HCT116 (cell line): ENCODE measurements at regions not wholly inside any gene's neighbourhood (a gene's known extent, or its start where the extent isn't known, plus 50 kb on each side); places are given as distances from the start of the nearest gene placed in this dataset.

Source experiments
- ATAC-seq: fragments of 200-7000 bp; cut with Tn5 transposase; 2 replicates; pipeline ENCODE4 v1.9.1; 2020; ENCODE audit warnings: mild to moderate bottlenecking, moderate library complexity
- BruUV-seq: library from RNA; stranded (reverse); fragments of 400-500 nt; replicated peaks from 2 replicates; lab custom pipeline; 2021; lab: Mats Ljungman, UMichigan
- CTCF ChIA-PET: fragments of 300-600 bp; sonication (Branson Sonifier 250); formaldehyde crosslinking; loops from one replicate; lab custom pipeline; 2021; ENCODE audit warnings: antibody characterized with exemption; lab: Charles Lee
- POLR2A ChIA-PET: fragments of 300-600, 350-600 bp; sonication (Branson Sonifier 250); formaldehyde crosslinking; loops from one replicate; lab custom pipeline; 2021; ENCODE audit warnings: antibody characterized with exemption; lab: Charles Lee
- RAD21 ChIA-PET, 2 experiments: fragments of 300-600 bp; sonication (Branson Sonifier 250); formaldehyde crosslinking; loops; one replicate each; lab custom pipeline; 2023; ENCODE audit warnings: low total read pairs in 2 of 2; ENCODE audit not compliant: uncharacterized antibody in 2 of 2, unreplicated experiment in 2 of 2, low non-redundant PET in 1 of 2; lab: Charles Lee
- DNase-seq: peaks from one replicate; pipeline ENCODE4 v3.0.0-alpha.2; 2010; ENCODE audit warnings: low read depth, low spot score
- H2AFZ ChIP-seq: fragments of 200-600 bp; shearing (Covaris generic), sonication (generic); 2 replicates; pipeline ENCODE4 v1.6.1; 2017; ENCODE audit warnings: low read depth, mixed run types, mixed read lengths, antibody characterized with exemption, low read length; ENCODE audit not compliant: poor library complexity, severe bottlenecking
- H3K27ac ChIP-seq: 2 replicates; pipeline ENCODE4 v1.5.1; 2012; ENCODE audit warnings: low read depth, low read length
- H3K27me3 ChIP-seq: fragments of 200-600 bp; sonication (generic); 2 replicates; pipeline ENCODE4 v1.6.1; 2016; ENCODE audit warnings: mixed run types, low read length, mixed read lengths; ENCODE audit not compliant: insufficient read depth
- H3K36me3 ChIP-seq, 2 experiments: fragments of 200-500 bp in 1 of 2; fragments of 200-600 bp in 1 of 2; sonication (Bioruptor generic) in 1 of 2; sonication (generic) in 1 of 2; 2 replicates each; pipeline versions ENCODE4 v1.5.1 to v1.6.1; 2014 to 2016; ENCODE audit warnings: low read length in 2 of 2, inconsistent platforms in 1 of 2, mixed read lengths in 1 of 2, mixed run types in 1 of 2; ENCODE audit not compliant: insufficient read depth in 2 of 2, control insufficient read depth in 1 of 2
- H3K4me1 ChIP-seq, 2 experiments: fragments of 200-600 bp in 1 of 2; sonication (generic) in 1 of 2; 2 replicates each; pipeline versions ENCODE4 v1.5.1 to v1.6.1; 2012 to 2017; ENCODE audit warnings: low read length in 2 of 2, inconsistent platforms in 1 of 2, mild to moderate bottlenecking in 1 of 2, mixed read lengths in 1 of 2, mixed run types in 1 of 2, moderate library complexity in 1 of 2; ENCODE audit not compliant: insufficient read depth in 2 of 2, control insufficient read depth in 1 of 2
- H3K4me2 ChIP-seq: fragments of 200-600 bp; sonication (generic); 2 replicates; pipeline ENCODE4 v1.6.1; 2017; ENCODE audit warnings: mixed run types, low read length, mixed read lengths
- H3K4me3 ChIP-seq, 2 experiments: fragments of 200-600 bp in 1 of 2; sonication (generic) in 1 of 2; replicated peaks in 1 of 2; 2 replicates each; pipeline ENCODE4 v1.5.1; 2011 to 2016; ENCODE audit warnings: low read length in 2 of 2, control low read depth in 1 of 2, low read depth in 1 of 2, mild to moderate bottlenecking in 1 of 2, mixed read lengths in 1 of 2, mixed run types in 1 of 2
- H3K79me2 ChIP-seq: fragments of 200-600 bp; sonication (generic); 2 replicates; pipeline ENCODE4 v1.6.1; 2017; ENCODE audit warnings: mild to moderate bottlenecking, mixed run types, low read length, moderate library complexity, mixed read lengths; ENCODE audit not compliant: insufficient read depth
- H3K9ac ChIP-seq: fragments of 200-600 bp; sonication (generic); 2 replicates; pipeline ENCODE4 v1.6.1; 2016; ENCODE audit warnings: low read length, mixed read lengths
- H3K9me2 ChIP-seq: fragments of 200-600 bp; sonication (generic), shearing (Covaris generic); 2 replicates; pipeline ENCODE4 v1.6.1; 2017; ENCODE audit warnings: mixed run types, mild to moderate bottlenecking, moderate library complexity; ENCODE audit not compliant: insufficient read depth
- H3K9me3 ChIP-seq, 2 experiments: fragments of 200-500 bp in 1 of 2; fragments of 200-600 bp in 1 of 2; sonication (Bioruptor generic) in 1 of 2; sonication (generic) in 1 of 2; 2 replicates each; pipeline ENCODE4 v1.6.1; 2014 to 2017; ENCODE audit warnings: low read length in 2 of 2, mixed read lengths in 2 of 2, inconsistent platforms in 1 of 2, low read depth in 1 of 2, mild to moderate bottlenecking in 1 of 2, mixed run types in 1 of 2, moderate library complexity in 1 of 2; ENCODE audit not compliant: control insufficient read depth in 1 of 2, insufficient read depth in 1 of 2
- H4K20me1 ChIP-seq: fragments of 200-600 bp; sonication (generic), shearing (Covaris generic); 2 replicates; pipeline ENCODE4 v1.6.1; 2017; ENCODE audit warnings: mixed run types, mild to moderate bottlenecking, moderate library complexity; ENCODE audit not compliant: insufficient read depth
- CBX3 ChIP-seq: IDR thresholded peaks from 2 replicates; pipeline ENCODE4 v1.6.1; 2012; ENCODE audit warnings: low read depth
- CEBPB ChIP-seq: IDR thresholded peaks from 2 replicates; pipeline ENCODE4 v1.6.1; 2012; ENCODE audit warnings: low read depth
- EGR1 ChIP-seq: IDR thresholded peaks from 2 replicates; pipeline ENCODE4 v1.6.1; 2012; ENCODE audit warnings: low read depth
- ELF1 ChIP-seq: IDR thresholded peaks from 2 replicates; pipeline ENCODE4 v1.6.1; 2012; ENCODE audit warnings: low read depth, borderline replicate concordance
- EZH2 ChIP-seq: fragments of 200-600 bp; sonication (generic); IDR thresholded peaks from 2 replicates; pipeline ENCODE4 v1.6.1; 2017; ENCODE audit warnings: antibody characterized with exemption, mixed run types
- EZH2phosphoT487 ChIP-seq: fragments of 200-600 bp; IDR thresholded peaks from 2 replicates; pipeline ENCODE4 v1.6.1; 2018; ENCODE audit warnings: antibody characterized with exemption, borderline replicate concordance
- FOSL1 ChIP-seq: IDR thresholded peaks from 2 replicates; pipeline ENCODE4 v1.6.1; 2012; ENCODE audit warnings: low read depth
- JUND ChIP-seq: IDR thresholded peaks from 2 replicates; pipeline ENCODE4 v1.6.1; 2012
- POLR2A ChIP-seq: IDR thresholded peaks from 2 replicates; pipeline ENCODE4 v1.7.0; 2011; ENCODE audit warnings: borderline replicate concordance; ENCODE audit not compliant: insufficient read depth, insufficient read length; ENCODE audit errors: extremely low read depth
- POLR2AphosphoS5 ChIP-seq: IDR thresholded peaks from 2 replicates; pipeline ENCODE4 v1.6.1; 2011; ENCODE audit warnings: mild to moderate bottlenecking, low read depth, low read length, moderate library complexity
- RAD21 ChIP-seq: IDR thresholded peaks from 2 replicates; pipeline ENCODE4 v1.6.1; 2012; ENCODE audit warnings: low read depth, mild to moderate bottlenecking
- SP1 ChIP-seq: IDR thresholded peaks from 2 replicates; pipeline ENCODE4 v1.6.1; 2012; ENCODE audit warnings: low read depth
- SRF ChIP-seq: IDR thresholded peaks from 2 replicates; pipeline ENCODE4 v1.6.1; 2012; ENCODE audit warnings: low read depth
- TCF7L2 ChIP-seq: IDR thresholded peaks from 2 replicates; pipeline ENCODE4 v1.7.0; 2011; ENCODE audit warnings: borderline replicate concordance, inconsistent platforms; ENCODE audit not compliant: insufficient read depth, insufficient read length; ENCODE audit errors: extremely low read depth
- YY1 ChIP-seq: IDR thresholded peaks from 2 replicates; pipeline ENCODE4 v1.6.1; 2011; ENCODE audit warnings: low read length, low read depth, moderate library complexity, mild to moderate bottlenecking; ENCODE audit not compliant: insufficient replicate concordance; ENCODE audit errors: extremely low read depth
- ZFX ChIP-seq: fragments of 450-650 bp; IDR thresholded peaks from 2 replicates; pipeline ENCODE4 v1.6.1; 2017
- ZNF274 ChIP-seq: fragments of 200-500 bp; sonication (Bioruptor generic); IDR thresholded peaks from 2 replicates; pipeline ENCODE4 v1.6.1; 2014; ENCODE audit warnings: mild to moderate bottlenecking, low read depth, low read length, inconsistent platforms
- intact Hi-C: fragments of 100-400 bp; cut with micrococcal nuclease; formaldehyde crosslinking; loops from 2 replicates; pipeline ENCODE4 v1.10.0; 2022
- TF ChIP-seq, protein P1 (sequence below): IDR thresholded peaks from 2 replicates; pipeline ENCODE4 v1.6.1; 2012
- TF ChIP-seq, protein P2 (sequence below): IDR thresholded peaks from 2 replicates; pipeline ENCODE4 v1.6.1; 2012
- TF ChIP-seq, protein P3 (sequence below): IDR thresholded peaks from 2 replicates; pipeline ENCODE4 v1.6.1; 2011; ENCODE audit warnings: mild to moderate bottlenecking, low read length, moderate library complexity; ENCODE audit not compliant: insufficient replicate concordance; ENCODE audit errors: extremely low read depth

DNA sequence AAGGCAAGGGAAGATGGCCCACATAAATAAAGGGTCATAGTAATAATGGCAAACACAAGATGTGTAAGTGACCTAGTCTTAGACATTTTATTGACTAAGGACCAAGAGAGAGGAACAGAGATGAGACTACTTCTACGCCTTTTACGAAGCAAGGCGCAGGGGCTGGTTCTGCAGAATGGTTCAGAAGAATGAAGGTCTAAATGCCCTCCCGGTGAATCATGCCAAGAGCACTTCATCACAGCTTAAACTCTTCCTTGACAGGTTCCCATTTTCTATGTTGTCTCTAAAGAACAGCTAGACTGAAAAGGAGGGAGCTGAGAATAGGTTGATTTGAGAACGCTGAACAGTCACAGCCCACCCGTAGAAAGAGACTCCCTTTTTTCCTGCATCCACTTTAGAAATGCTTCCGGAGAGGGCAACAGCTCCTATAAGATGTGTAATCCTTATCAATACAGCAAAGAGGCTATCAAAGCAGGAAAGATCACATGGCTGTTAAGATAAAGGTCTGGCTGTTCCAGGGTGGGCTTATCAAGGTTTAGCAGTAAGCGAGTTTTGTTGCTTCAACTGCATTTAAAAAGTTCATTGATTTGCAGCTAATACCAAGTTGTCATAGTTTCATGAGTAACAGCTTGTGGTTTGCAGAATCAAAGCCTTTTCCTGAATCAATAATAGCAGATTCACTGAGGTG lies 93.4 kb upstream of the AUTS2 start:
- H4K20me1 ChIP-seq = no peaks in the 10 kb centered on the region
- DNase-seq = no peak
- TF ChIP-seq, protein P1, sequence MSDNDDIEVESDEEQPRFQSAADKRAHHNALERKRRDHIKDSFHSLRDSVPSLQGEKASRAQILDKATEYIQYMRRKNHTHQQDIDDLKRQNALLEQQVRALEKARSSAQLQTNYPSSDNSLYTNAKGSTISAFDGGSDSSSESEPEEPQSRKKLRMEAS = no peak
- no peak for TF ChIP-seq ZFX
- no peak for TF ChIP-seq SP1
- no peak for TF ChIP-seq EGR1
- no peak for TF ChIP-seq EZH2phosphoT487
- no peak for TF ChIP-seq JUND
- TF ChIP-seq, protein P2, sequence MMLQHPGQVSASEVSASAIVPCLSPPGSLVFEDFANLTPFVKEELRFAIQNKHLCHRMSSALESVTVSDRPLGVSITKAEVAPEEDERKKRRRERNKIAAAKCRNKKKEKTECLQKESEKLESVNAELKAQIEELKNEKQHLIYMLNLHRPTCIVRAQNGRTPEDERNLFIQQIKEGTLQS = no peak
- TF ChIP-seq, protein P3, sequence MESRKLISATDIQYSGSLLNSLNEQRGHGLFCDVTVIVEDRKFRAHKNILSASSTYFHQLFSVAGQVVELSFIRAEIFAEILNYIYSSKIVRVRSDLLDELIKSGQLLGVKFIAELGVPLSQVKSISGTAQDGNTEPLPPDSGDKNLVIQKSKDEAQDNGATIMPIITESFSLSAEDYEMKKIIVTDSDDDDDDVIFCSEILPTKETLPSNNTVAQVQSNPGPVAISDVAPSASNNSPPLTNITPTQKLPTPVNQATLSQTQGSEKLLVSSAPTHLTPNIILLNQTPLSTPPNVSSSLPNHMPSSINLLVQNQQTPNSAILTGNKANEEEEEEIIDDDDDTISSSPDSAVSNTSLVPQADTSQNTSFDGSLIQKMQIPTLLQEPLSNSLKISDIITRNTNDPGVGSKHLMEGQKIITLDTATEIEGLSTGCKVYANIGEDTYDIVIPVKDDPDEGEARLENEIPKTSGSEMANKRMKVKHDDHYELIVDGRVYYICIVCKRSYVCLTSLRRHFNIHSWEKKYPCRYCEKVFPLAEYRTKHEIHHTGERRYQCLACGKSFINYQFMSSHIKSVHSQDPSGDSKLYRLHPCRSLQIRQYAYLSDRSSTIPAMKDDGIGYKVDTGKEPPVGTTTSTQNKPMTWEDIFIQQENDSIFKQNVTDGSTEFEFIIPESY = no peak
- no peak for TF ChIP-seq RAD21
- no peak for TF ChIP-seq ZNF274
- TF ChIP-seq TCF7L2 = no peak
- no peak for TF ChIP-seq CBX3
- no peak for TF ChIP-seq CEBPB
- TF ChIP-seq YY1 = no peak
- TF ChIP-seq FOSL1 = no peak
- TF ChIP-seq ELF1 = no peak
- no peak for TF ChIP-seq POLR2A
- TF ChIP-seq SRF = no peak
- no peak for TF ChIP-seq POLR2AphosphoS5
- no peak for TF ChIP-seq EZH2
- ChIA-PET RAD21 (no interaction called here), POLR2A (no interaction called here), CTCF (no interaction called here)
- BruUV-seq = no TSS peak
- no peaks in the 10 kb centered on the region for H3K4me1 ChIP-seq
- H3K9ac ChIP-seq = no peak overlapping the region
- no peaks in the 10 kb centered on the region for H3K9me2 ChIP-seq
- H3K4me3 ChIP-seq = no peak overlapping the region
- no peak overlapping the region for H2AFZ ChIP-seq
- no peaks in the 10 kb centered on the region for H3K27me3 ChIP-seq
- ATAC-seq = no peak
- H3K27ac ChIP-seq = no peak overlapping the region
- no peaks in the 10 kb centered on the region; a peak in 1 of 4 replicates for H3K9me3 ChIP-seq
- no peaks in the 10 kb centered on the region for H3K36me3 ChIP-seq
- no peaks in the 10 kb centered on the region for H3K79me2 ChIP-seq
- no peak overlapping the region for H3K4me2 ChIP-seq
- intact Hi-C loops = no loop called here
